Ramos (cell line): ENCODE measurements at regions not wholly inside any gene's neighbourhood (a gene's known extent, or its start where the extent isn't known, plus 50 kb on each side); places are given as distances from the start of the nearest gene placed in this dataset.
"Not testable (repeated sequence)": the region's sequence is repeated elsewhere in the genome, so short reads cannot be mapped to it uniquely, and the experiment has no call there.

Experiments
- in situ Hi-C: fragments of 300-500 bp; cut with MboI; formaldehyde crosslinking; loops from one replicate; pipeline ENCODE4 v1.14.3; 2022; ENCODE audit warnings: low sequenced_read_pairs; ENCODE audit not compliant: unreplicated experiment

DNA sequence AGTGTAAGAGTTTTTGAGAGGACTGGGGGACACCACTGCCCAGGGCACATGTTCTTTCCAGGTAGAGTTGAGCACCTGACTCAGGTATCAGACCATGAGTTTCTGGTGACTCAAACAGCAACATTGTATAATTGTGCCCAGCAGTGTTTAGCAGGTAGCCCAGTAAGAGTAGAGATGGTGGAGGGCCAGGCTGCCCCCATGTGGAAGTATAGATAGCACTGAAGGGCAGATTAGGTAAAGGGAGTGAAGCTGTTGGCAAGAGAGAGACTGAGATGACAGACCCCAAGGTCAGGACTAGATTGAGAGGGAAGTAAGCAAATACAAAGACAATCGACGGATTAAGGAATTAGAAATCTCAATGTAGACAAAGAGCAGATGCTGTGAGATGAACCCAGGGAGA lies 74.6 kb downstream of the TRIM42 start:
- in situ Hi-C loops, result no loop called here

GRCh38 chr3:140753865-140754754 lies 76.2 kb downstream of the TRIM42 start:
- in situ Hi-C loops, result no loop called here

DNA sequence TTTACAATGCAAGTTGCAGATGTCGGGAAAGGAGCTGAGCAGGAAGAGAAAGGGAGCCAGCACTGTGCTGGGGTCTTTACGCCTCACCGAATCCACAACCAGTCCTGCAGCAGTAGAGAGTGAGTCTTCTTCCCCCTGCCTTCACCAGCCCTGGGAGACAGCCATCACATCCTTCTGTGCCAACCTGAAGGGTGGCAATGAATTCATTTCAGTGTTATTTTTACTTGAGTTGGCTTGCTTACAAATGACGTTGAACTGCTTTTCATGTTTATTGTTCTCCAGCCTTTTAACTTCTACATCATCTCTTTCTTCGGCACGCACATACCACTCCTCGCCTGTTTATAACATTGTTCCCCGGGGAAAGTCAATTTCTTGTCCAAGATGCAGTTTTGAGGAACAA lies 77.1 kb downstream of the TRIM42 start:
- in situ Hi-C loops, result no loop called here

DNA sequence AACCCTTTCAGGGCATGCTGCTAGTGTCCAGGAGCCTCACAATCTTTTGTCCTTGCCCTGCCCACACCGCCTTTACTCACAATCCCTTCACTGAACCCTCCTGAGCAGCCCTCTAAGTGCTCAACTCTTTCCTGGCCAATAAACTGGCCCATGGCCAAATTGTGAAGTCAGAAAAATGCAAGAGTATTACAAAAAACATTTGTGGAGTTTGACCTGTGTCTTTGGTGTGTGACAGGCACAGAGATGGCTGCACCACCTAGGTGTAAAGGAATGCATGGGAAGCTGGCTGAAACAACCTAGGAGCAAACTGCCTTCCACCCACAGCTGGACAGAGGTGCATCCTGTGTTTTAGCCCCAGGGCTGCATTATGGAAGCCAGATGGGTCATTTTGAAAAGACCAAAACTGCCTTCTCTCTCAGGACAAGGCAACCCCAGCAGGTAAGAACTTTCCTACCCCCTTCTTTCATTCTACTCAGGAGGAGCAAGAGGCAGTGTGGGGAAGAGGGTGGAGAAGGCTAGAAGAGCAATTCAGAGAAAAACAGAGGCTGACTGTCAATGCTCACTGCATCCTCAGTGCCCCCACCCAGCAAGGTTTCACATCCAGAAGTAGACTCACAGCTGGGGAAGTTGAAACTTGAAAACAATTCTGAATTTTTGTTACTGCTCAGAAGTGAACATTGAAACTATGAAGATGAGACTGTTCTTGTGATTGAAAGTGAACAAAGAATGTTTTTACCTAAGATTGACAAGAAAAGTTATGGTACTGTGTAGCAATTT lies 78.6 kb downstream of the TRIM42 start:
- in situ Hi-C loops, result no loop called here

DNA sequence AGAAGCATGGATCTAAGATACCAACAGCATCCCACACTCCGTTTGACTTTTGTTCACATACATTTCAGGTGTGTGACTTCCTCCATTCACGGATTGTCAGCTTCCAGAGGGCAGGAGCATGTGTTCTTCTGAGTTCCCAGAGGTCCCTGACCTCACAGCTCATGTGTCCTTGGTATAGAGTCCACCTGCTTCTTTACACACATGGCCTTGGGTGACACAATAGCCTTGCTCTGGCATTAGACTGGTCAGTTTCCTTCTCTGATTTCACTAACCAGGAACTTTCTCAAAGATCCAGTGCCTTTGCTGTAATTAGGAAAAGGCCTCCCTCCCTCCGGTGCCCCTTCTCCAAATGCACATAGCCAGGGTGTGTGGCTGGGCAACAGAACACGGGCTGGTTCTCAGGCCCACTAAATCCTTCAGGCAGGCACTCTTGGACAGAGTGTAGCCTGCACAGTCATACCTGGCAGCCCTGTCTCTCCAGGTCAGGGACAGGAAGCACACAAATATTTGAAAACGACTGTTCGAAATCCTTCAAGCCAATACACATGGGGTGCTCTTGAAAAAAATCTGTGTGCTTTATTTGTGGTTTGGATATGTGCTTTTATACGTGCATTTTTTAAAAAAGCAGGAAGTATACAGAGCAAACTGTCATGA lies 81.1 kb downstream of the TRIM42 start:
- in situ Hi-C loops, result no loop called here

- in situ Hi-C loops, result no loop called here
These were observed 82.6 kb downstream of the TRIM42 start for GRCh38 chr3:140760324-140761075.

DNA sequence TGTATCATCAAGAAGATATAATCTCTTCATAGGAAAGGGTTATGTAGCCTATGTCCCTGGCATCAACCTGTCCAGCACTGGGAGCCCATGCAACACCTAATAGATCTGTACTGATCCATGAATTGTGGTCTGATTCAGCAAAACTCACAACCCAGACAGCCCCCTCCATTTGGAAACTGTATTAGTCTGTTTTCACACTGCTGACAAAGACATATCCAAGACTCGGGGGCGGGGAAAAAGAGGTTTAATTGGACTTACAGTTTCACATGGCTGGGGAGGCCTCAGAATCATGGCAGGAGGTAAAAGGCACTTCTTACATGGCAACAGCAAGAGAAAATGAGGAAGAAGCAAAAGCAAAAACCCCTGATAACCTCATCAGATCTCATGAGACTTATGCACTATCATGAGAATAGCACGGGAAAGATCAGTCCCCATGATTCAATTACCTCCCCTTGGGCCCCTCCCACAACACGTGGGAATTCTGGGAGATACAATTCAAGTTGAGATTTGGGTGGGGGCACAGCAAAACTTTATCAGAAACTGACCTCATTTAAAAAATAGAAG lies 83.3 kb downstream of the TRIM42 start:
- in situ Hi-C loops, result no loop called here

DNA sequence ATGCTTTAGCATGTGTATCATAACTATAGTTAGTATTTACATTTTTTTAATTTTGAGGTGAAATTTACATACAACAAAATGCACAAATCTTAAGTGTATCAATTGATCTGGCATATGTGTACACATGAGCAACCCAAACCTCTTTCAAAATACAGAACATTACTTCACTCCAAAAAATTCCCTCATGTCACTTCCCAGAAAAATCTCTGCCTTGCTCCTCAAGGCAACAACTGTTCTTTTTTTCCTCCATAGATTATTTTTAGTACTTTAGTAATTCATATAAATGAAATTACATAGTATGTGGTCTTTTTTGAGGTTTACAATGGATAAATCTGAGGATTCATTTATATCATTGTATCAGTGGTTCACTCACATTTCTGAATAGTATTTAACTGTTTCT lies 84.9 kb downstream of the TRIM42 start:
- in situ Hi-C loops, result no loop called here

GRCh38 chr3:140763532-140763931 lies 85.7 kb downstream of the TRIM42 start:
- in situ Hi-C loops, result no loop called here

- in situ Hi-C loops, result no loop called here
These were observed 87.4 kb downstream of the TRIM42 start for GRCh38 chr3:140765246-140765645.

GRCh38 chr3:140766465-140766864 lies 88.6 kb downstream of the TRIM42 start:
- in situ Hi-C loops, result no loop called here

- in situ Hi-C loops, result no loop called here
These were observed 89.7 kb downstream of the TRIM42 start for GRCh38 chr3:140767566-140767965.

- in situ Hi-C loops, result no loop called here
These were observed 91.1 kb downstream of the TRIM42 start for GRCh38 chr3:140768941-140769340.

- in situ Hi-C loops, result no loop called here
These were observed 92.1 kb downstream of the TRIM42 start for GRCh38 chr3:140769951-140770350.

GRCh38 chr3:140770977-140771667 lies 93.3 kb downstream of the TRIM42 start:
- in situ Hi-C loops, result no loop called here

GRCh38 chr3:140777631-140778233 lies 99.9 kb downstream of the TRIM42 start:
- in situ Hi-C loops, result no loop called here

DNA sequence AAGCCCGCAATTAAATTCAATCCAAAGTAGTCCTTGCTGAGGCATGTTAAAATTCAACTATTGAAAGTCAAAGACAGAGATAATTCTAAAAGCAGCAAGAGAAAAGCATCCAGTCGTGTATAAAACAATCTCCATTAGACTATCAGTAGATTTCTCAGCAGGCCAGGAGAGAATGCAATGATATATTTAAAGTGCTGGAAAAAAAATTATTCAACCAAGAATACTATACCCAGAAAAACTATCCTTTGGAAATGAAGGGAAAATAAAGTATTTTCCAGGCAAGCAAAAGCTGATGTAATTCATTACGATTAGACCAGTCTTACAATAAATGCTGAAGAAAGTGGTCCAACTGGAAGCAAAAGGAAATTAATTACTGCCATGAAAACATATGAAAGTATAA lies 113.5 kb downstream of the TRIM42 start:
- in situ Hi-C loops, result no loop called here

DNA sequence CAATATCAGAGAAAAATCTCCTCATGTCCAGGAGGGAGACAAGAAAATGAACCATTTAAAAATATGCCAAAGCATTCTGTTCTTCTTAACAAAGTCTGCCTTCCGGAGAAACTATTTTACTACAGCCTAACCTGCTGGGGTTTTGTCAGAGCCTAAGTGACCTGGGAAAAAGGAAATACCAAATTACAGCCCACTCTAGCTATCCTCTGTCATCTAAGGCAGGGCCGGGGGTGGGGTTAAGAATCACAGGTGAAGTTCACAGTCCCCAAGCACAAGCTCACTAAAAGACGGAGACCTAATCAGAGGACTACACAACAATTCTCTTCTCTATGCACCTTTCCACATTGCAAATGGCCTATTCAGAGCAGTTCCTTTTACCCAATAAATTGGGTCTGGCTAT lies 116.6 kb downstream of the TRIM42 start:
- in situ Hi-C loops, result no loop called here

DNA sequence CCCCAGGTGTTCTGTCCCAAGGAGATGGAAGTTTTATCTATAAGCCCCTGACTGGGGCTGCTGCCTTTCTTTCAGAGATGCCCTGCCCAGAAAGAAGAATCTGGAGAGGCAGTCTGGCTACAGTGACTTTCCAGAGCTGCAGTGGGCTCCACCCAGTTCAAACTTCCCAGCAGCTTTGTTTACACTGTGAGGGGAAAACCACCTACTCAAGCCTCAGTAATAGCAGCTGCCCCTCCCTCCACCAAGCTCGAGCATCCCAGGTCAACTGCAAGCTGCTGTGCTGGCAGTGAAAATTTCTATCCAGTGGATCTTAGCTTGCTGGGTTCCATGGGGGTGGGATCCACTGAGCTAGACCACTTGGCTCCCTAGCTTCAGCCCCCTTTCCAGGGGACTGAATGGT lies 125.0 kb downstream of the TRIM42 start:
- in situ Hi-C loops, result not testable (repeated sequence)
